GM18909 (cell line): ENCODE measurements at regions not wholly inside any gene's neighbourhood (a gene's known extent, or its start where the extent isn't known, plus 50 kb on each side); places are given as distances from the start of the nearest gene placed in this dataset.

Experiments
- ATAC-seq: cut with Tn5 transposase; IDR thresholded peaks from one replicate; pipeline ENCODE4 v1.9.1; 2021; ENCODE audit warnings: mild to moderate bottlenecking; ENCODE audit not compliant: unreplicated experiment, poor library complexity

- no peak for ATAC-seq
These were observed 62.2 kb downstream of the NCOR2 start for GRCh38 chr12:124505001-124505818.

DNA sequence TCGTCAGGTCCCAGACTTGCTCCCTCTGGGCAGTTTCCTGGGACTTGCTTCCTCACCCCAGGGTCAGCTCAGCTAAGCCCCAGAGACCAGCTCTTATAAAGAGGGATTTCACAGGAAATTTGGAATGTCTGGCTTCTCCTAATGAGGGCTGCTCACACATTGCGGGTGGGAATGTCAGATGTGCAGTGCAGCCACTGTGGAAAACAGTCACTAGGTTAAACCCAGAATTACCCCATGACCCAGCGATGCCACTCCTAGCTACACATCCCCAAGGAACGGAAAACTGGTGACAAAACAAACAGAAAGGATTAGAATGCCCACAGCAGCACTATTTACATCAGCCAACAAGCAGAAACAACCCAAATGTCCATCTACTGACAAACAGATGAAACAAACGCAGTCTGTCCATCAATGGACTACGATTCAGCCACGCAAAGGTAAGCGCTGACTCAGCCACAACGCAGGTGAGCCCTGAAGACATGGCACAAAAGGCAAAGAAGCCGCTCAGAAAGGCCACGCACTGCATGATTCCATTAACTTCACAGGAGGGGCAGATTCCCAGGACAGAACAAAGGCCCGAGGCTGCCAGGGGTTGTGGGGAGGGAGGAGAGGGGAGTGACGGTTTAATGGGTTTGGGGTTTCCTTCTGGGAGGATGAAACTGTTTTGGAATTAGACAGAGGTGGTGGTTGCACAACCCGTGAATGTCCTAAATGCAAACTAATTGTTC is 63.0 kb downstream of the NCOR2 start:
- no peak for ATAC-seq

GRCh38 chr12:124503305-124503704 is 64.1 kb downstream of the NCOR2 start:
- ATAC-seq: no peak

- no peak for ATAC-seq
These were observed 65.0 kb downstream of the NCOR2 start for GRCh38 chr12:124502379-124502778.

DNA sequence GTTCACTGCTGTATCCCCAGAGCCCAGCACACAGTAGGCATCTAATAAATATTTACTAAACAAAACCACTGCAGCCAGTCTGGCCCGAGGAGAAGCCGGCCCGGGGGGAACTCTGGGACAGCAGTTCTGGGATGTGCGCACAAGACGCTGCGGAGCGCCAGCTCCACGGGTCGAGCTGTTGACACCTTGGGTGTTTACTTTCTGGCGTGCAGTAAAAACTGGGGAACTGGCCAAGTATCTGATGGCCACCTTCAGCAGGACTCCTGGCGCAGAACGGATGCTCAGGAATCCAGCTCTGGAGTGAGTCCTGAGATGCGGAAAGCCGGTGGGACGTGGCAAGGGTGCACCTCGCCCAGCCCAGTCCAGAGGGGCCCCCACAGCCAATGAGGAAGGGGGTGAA is 65.6 kb downstream of the NCOR2 start:
- no peak for ATAC-seq

DNA sequence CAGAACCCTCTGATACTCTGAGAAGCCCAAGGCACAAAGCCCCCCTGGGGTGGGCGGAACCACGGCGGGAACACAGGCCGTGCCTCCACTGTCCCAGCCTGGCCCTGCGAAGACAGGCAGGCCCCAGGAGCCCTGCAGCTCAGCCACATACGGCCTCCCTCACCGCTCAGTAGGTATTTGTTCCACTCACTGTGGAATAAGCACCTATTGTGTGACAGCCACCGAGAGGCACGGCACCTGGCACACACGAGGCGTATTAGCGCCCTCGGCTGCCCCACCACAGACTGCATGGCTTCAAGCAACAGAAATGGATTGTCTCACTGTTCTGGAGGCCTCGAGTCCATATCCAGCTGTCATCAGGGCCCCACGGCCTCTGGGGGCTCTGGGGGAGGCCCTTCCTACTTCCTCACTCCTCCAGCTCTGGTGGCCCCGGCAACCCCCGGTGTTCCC is 66.3 kb downstream of the NCOR2 start:
- no peak for ATAC-seq

DNA sequence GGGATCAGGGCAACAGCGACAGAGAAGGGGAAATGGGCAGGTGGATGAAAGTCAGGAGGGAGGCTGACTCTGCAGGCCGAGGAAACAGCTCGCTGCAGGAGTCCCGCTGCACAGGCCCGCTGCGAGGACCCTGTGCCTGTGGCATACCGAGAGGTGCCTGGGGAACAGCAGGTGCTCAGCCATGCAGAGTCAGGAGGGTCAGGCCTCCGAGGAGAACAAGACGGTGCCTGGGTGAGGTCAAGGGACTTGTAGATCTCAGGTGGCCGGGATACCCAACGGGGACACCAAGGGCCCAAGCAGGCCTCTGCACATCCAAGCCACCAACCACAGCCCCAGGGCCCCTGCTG is 67.5 kb downstream of the NCOR2 start:
- no peak for ATAC-seq

- ATAC-seq: no peak
These were observed 68.1 kb downstream of the NCOR2 start for GRCh38 chr12:124499190-124499753.

- no peak for ATAC-seq
These were observed 68.9 kb downstream of the NCOR2 start for GRCh38 chr12:124498275-124499189.

DNA sequence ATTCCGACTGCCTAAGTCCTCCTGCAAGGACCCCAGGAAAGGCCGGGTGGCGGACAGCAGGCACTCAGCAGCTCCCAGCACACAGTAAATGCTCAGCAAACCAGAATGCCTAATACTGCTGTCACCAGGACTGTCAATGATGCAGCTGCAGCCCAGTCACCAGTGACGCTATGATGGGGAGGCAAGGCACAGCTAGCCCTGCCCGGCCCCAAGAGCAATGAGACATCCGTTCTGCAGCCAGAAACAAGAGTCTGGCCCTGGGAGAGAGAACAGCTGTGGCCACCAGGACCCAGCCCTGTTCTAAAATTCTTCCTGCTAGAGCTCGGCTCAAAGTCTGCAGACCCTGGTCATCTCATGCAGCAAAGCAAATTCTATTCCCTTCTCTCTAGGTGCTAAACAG is 69.8 kb downstream of the NCOR2 start:
- ATAC-seq: no peak

DNA sequence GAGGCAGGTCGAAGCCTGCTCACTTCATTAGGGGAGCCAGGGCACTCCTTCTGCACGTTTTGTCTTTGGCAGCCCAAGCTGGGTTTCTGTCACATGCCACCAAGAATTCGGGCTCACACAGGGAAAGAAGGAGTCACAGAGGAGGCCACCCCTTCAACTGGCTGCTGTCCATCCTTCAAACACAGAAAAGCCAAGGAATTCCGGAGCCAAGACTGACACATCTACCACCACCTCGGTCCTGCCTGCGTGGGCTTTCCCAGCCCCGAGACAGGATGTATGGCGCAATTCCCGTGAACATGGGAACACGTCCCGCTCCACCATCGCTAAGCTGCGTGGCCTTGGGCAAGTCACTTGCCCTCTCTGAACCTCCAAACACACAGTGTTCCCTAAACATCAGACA is 70.4 kb downstream of the NCOR2 start:
- ATAC-seq: no peak

DNA sequence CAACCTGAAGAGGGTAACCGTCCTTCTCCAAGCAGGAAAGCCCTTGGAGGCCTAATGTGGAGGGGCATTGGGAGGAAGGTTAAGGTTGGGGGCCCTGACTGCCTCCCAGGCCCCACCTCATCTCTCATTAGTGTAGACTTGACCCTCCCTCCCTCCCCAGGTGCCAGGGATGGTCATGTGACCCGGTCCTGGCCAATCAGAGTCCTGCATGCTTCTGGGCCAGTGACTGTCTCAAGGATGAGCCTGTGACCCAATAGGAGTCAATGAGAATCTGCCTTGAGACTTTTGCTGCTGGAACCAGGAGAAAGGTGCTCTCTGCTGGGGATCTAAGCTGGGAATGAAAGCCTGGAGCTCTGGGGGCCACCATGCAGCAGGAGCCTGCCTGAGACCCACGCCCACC is 70.8 kb downstream of the NCOR2 start:
- ATAC-seq: no peak

DNA sequence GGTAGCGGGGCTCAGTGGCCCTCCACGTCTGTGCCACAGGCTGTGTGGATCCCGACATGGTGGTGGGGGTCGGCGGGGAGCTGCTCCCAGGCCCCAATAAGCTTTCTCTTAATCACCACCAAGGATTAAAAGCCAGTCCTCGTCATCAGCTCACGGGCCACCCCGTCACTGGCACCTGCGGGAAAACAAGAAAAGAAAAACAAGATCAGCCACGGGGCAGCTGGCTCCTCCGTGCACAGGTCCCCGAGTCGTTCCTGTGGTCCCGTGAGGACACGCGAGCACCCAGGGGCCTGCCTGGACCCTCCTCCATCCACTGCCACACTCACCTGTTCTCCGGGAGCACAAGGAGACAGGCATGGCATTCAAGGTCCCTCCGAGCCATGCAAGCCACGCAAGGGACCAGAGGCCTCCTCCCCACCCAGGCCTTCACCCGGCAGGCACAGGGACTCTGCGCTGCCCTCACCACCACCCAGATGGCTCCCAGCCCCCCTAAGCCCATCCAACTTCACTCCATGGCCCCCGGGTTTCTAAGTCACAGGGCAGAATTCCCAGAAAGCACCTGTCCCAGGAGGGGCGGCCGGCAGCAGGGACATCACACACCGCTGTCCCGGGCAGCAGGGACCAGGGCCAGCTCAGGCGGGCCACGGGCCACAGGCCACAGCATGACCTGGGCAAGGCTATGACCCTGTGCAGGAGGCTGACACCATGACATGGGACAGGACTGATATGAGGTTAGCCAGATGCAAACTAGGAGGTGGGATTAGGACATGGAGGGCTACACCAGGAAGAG is 72.0 kb downstream of the NCOR2 start:
- ATAC-seq: no peak

GRCh38 chr12:124494751-124495129 is 72.7 kb downstream of the NCOR2 start:
- ATAC-seq: no peak

DNA sequence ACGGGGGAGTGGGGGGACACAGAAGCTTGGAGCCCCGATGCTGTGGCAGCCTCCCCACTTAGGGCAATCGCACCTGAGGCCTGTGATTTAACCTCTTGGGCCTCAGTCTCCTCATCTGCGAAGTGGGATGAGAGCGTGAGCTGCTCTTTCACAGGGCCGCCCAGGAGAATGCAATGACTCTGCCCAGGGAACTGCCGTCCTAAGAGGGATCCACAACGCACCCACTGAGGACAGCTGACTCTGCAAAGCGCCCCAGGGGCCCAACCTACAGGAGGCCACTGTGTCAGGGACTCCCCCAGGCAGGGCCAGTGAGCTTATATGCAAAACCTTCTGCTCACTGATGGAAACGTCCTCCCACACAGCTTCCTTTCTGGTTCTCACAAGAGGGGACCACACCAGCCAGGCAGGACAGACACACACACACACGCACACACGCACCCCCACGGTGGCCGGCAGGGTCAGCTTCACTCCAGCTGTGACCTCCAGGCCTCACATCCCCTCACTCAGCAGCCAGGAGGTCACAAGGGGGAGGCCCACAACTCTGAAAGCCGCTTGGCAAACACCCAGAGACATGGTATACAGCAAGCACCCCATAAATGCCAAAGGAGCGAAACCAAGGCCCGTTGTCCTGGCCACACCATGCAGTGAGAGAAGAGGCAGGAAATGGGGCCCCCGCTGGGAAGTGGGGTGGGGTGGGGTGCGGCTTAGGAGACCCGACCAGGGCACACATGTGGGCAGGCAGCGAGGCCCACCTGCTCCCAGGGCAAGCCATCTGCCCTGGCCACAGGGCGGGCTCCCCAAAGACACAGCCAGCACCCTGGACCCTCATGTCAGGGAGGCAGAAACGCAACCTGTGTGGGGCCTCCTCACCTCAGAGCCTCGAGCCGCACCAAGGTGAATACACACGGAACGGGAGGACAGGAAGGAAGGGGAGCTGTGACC is 73.3 kb downstream of the NCOR2 start:
- ATAC-seq: peak; percentile 94

GRCh38 chr12:124492879-124493808 is 74.3 kb downstream of the NCOR2 start:
- ATAC-seq: no peak

DNA sequence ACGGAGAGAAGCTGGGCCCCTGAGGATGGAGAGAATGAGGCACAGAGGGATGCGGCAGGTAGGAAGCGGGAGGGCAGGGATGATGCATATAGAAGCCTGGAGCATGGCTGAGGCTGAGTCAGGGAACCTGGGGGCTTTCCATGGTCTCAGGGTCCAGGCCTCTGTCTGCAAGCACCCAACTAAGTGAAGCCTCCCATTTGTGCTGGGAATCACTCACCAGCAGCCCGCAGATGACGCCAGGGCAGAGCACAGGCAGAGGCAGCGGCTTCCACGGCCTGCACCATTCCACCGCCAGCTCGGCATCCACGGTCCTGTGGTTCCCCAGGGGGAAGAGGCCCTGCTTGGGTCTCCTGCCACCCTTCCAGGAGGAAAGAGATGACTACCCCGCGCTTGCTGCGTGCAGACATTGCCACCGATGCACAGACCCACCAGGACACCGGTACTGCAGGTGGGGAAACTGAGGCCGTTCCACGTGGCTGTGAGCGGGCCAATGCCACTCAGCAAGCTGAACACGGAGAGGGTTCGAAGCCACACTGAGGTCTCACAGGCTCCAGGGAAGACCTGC is 75.5 kb downstream of the NCOR2 start:
- ATAC-seq: no peak
